Ascending aorta (tissue), 2 donors: ENCODE measurements at regions not wholly inside any gene's neighbourhood (a gene's known extent, or its start where the extent isn't known, plus 50 kb on each side); places are given as distances from the start of the nearest gene placed in this dataset.

Experiments used
- DNase-seq, 2 donors: peaks; one replicate each; pipeline ENCODE4 v3.0.0-alpha.2; 2019; ENCODE audit warnings: low spot score in 2 of 2
- H3K27ac ChIP-seq, 2 donors: fragments of 200-600 bp; sonication (generic); one replicate each; pipeline ENCODE4 v1.5.1; 2016 to 2017; ENCODE audit warnings: mild to moderate bottlenecking in 1 of 2
- H3K27me3 ChIP-seq: fragments of 200-600 bp; sonication (generic); one replicate; pipeline ENCODE4 v1.5.1; 2017
- H3K36me3 ChIP-seq, 2 donors: fragments of 200-600 bp; sonication (generic); one replicate each; pipeline ENCODE4 v1.5.1; 2016
- H3K4me1 ChIP-seq, 2 donors: fragments of 200-600 bp; sonication (generic); one replicate each; pipeline ENCODE4 v1.5.1; 2016 to 2017; ENCODE audit warnings: mild to moderate bottlenecking in 1 of 2
- H3K4me3 ChIP-seq, 2 donors: fragments of 200-600 bp; sonication (generic); one replicate each; pipeline ENCODE4 v1.5.1; 2016 to 2017; ENCODE audit warnings: mild to moderate bottlenecking in 1 of 2
- H3K9me3 ChIP-seq, 2 donors: fragments of 200-600 bp; sonication (generic); one replicate each; pipeline ENCODE4 v1.5.1; 2016
- CTCF ChIP-seq, 3 experiments: fragments of 200-600 bp in 2 of 3; fragments of 450-650 bp in 1 of 3; sonication (generic) in 2 of 3; IDR thresholded peaks; one replicate each; pipeline ENCODE4 v1.5.1; 2016 to 2019; ENCODE audit warnings: antibody characterized with exemption in 3 of 3, mild to moderate bottlenecking in 1 of 3, moderate library complexity in 1 of 3
- intact Hi-C: fragments of 100-400 bp; cut with DNase I; formaldehyde crosslinking; loops from one replicate; pipeline ENCODE4 v1.15.1; 2023

- H3K9me3 ChIP-seq: no peaks in the 10 kb centered on the region
- no peak overlapping the region for H3K4me3 ChIP-seq
- intact Hi-C loops: no loop called here
- no peak for TF ChIP-seq CTCF (IDR thresholded peaks at IDR 0.05)
- no peaks in the 10 kb centered on the region for H3K27me3 ChIP-seq
- H3K36me3 ChIP-seq: no peaks in the 10 kb centered on the region
- DNase-seq: peak; percentile 71 to 82
- no peaks in the 10 kb centered on the region for H3K4me1 ChIP-seq
- H3K27ac ChIP-seq: peak overlapping the region; percentile 39 to 51
Measured at GRCh38 chr12:92593734-92594402, 108.9 kb upstream of the PLEKHG7 start.

GRCh38 chr12:92585115-92585727, 117.6 kb upstream of the PLEKHG7 start:
- no peak for TF ChIP-seq CTCF (IDR thresholded peaks at IDR 0.05)
- Histone ChIP-seq H3K27me3 (no peaks in the 10 kb centered on the region), H3K27ac (no peak overlapping the region), H3K4me3 (no peak overlapping the region), H3K4me1 (no peaks in the 10 kb centered on the region), H3K36me3 (no peaks in the 10 kb centered on the region), H3K9me3 (no peaks in the 10 kb centered on the region)
- DNase-seq: no peak
- intact Hi-C loops: no loop called here

GRCh38 chr12:92583910-92584309, 118.9 kb upstream of the PLEKHG7 start:
- Histone ChIP-seq H3K9me3 (no peaks in the 10 kb centered on the region), H3K27me3 (no peaks in the 10 kb centered on the region), H3K4me3 (no peak overlapping the region), H3K4me1 (no peaks in the 10 kb centered on the region), H3K27ac (no peak overlapping the region), H3K36me3 (no peaks in the 10 kb centered on the region)
- DNase-seq: no peak
- intact Hi-C loops: no loop called here
- no peak for TF ChIP-seq CTCF (IDR thresholded peaks at IDR 0.05)

GRCh38 chr12:92582893-92583292, 119.9 kb upstream of the PLEKHG7 start:
- no peak overlapping the region for H3K4me3 ChIP-seq
- H3K27me3 ChIP-seq: no peaks in the 10 kb centered on the region
- no peak overlapping the region for H3K27ac ChIP-seq
- no peaks in the 10 kb centered on the region for H3K9me3 ChIP-seq
- H3K36me3 ChIP-seq: no peaks in the 10 kb centered on the region
- no peak for TF ChIP-seq CTCF (IDR thresholded peaks at IDR 0.05)
- no peaks in the 10 kb centered on the region for H3K4me1 ChIP-seq
- DNase-seq: no peak
- intact Hi-C loops: no loop called here

GRCh38 chr12:92582475-92582874, 120.3 kb upstream of the PLEKHG7 start:
- Histone ChIP-seq H3K4me1 (no peaks in the 10 kb centered on the region), H3K27me3 (no peaks in the 10 kb centered on the region), H3K4me3 (no peak overlapping the region), H3K27ac (no peak overlapping the region), H3K36me3 (no peaks in the 10 kb centered on the region), H3K9me3 (no peaks in the 10 kb centered on the region)
- DNase-seq: no peak
- intact Hi-C loops: no loop called here
- TF ChIP-seq CTCF (IDR thresholded peaks at IDR 0.05): no peak
